Esophagus muscularis mucosa (tissue), 4 donors: ENCODE measurements at regions not wholly inside any gene's neighbourhood (a gene's known extent, or its start where the extent isn't known, plus 50 kb on each side); places are given as distances from the start of the nearest gene placed in this dataset.

Source experiments
- EP300 ChIP-seq: sonication (generic); formaldehyde crosslinking; IDR thresholded peaks from one replicate; pipeline ENCODE4 v1.6.1; 2017; ENCODE audit warnings: antibody characterized with exemption
- POLR2A ChIP-seq: fragments of 450-650 bp; IDR thresholded peaks from one replicate; pipeline ENCODE4 v1.6.1; 2017; ENCODE audit warnings: antibody characterized with exemption, moderate library complexity, mild to moderate bottlenecking, low read depth
- POLR2AphosphoS5 ChIP-seq, 2 donors: sonication (generic); formaldehyde crosslinking; IDR thresholded peaks; one replicate each; pipeline ENCODE4 v1.6.1; 2017; ENCODE audit warnings: antibody characterized with exemption in 2 of 2
- TF ChIP-seq, protein P1 (sequence below), 3 experiments: fragments of 200-600 bp in 2 of 3; fragments of 450-650 bp in 1 of 3; sonication (generic) in 2 of 3; IDR thresholded peaks; one replicate each; pipeline ENCODE4 v1.5.1; 2017 to 2019; ENCODE audit warnings: antibody characterized with exemption in 3 of 3, mild to moderate bottlenecking in 2 of 3, moderate library complexity in 1 of 3

DNA sequence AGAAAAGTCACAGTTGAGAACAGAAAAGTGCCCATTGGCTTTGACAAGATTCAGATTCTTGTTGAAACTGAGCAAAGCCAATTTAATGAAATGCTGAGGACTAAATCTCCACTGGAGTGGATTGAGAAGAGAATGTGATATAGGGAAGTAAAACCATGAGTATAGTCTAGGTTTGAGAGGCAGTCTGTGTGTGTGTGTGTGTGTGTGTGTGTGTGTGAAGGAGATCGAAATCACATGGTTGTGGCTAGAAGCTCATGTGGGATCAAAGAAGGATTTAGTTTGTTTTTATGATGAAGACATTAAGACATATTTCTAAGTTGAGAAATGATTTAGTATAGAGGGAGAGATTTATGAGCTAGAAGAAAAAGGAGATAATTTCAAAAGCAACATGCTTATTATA, 275.7 kb upstream of the DAB2 start:
- TF ChIP-seq POLR2AphosphoS5 (IDR thresholded peaks at IDR 0.05) = no peak
- TF ChIP-seq, protein P1, sequence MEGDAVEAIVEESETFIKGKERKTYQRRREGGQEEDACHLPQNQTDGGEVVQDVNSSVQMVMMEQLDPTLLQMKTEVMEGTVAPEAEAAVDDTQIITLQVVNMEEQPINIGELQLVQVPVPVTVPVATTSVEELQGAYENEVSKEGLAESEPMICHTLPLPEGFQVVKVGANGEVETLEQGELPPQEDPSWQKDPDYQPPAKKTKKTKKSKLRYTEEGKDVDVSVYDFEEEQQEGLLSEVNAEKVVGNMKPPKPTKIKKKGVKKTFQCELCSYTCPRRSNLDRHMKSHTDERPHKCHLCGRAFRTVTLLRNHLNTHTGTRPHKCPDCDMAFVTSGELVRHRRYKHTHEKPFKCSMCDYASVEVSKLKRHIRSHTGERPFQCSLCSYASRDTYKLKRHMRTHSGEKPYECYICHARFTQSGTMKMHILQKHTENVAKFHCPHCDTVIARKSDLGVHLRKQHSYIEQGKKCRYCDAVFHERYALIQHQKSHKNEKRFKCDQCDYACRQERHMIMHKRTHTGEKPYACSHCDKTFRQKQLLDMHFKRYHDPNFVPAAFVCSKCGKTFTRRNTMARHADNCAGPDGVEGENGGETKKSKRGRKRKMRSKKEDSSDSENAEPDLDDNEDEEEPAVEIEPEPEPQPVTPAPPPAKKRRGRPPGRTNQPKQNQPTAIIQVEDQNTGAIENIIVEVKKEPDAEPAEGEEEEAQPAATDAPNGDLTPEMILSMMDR (IDR thresholded peaks at IDR 0.05) = no peak
- TF ChIP-seq POLR2A = no peak
- no peak for TF ChIP-seq EP300
